Esophagus mucosa (tissue), 1 donor: ENCODE measurements at regions not wholly inside any gene's neighbourhood (a gene's known extent, or its start where the extent isn't known, plus 50 kb on each side); places are given as distances from the start of the nearest gene placed in this dataset.

Experiments used
- ATAC-seq: fragments of 200-7000 bp; cut with Tn5 transposase; one replicate; pipeline ENCODE4 v1.9.1; 2020
- donor health status: DM: yes; HTN: yes; CAD: no.

DNA sequence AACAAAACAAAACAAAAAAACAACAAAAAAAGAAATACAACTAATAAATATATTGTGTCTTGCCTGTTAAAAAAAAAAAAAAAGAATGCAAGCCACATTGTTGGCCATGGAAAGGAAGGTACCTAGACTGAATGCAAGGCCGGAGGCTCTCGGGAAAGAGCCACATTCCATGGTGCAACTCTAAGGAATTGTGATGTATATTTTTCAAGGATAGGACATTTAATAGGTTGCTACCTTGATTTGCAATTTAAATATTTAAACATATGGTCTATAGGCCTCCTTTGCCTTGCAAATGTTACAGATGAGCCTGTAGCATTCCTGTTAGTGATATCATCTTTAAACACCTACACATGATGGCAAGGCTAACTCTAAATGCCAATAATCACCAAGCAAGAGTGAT, 650.9 kb downstream of the TOX3 start:
- ATAC-seq = no peak

- ATAC-seq = no peak
Observed at GRCh38 chr16:51892293-51893007, 654.5 kb downstream of the TOX3 start.

DNA sequence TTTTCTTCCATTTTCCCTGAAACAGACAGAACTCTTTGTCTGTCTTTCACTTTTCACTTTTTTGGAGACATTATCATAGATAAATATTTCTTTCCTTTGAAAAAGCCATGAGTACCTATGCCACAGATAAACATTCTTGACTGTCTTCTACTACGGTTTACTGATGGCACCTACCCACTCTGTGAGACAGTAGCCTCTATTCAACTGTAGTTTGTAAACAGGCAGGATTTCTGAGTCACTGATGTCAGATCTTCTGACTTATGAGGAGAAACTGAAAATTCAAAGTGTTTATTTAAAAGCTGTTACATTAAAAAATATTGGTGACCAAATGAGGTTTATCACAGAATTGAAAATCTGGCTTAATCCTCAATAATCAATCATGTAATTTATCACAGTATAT, 658.4 kb downstream of the TOX3 start:
- no peak for ATAC-seq

- ATAC-seq = no peak
Observed at GRCh38 chr16:51888016-51888415, 658.9 kb downstream of the TOX3 start.

DNA sequence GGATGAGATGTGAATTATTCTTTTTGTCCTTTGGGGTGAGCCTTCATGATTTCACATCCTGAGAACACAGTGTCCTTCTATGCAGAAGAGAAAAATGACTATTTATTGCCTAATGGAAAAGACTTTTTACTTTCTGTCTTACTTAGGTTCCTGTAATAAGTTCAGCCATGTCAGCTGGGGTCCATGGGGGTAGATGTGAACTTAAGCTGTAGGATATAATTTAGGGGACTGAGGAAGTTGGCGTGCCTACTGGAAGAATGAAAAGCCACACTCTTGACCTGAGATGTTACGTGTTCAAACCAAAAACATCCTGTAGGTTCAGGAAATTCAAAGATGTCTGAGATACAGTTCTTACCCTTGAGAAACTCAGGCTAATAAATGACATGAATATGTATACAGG, 660.5 kb downstream of the TOX3 start:
- no peak for ATAC-seq

DNA sequence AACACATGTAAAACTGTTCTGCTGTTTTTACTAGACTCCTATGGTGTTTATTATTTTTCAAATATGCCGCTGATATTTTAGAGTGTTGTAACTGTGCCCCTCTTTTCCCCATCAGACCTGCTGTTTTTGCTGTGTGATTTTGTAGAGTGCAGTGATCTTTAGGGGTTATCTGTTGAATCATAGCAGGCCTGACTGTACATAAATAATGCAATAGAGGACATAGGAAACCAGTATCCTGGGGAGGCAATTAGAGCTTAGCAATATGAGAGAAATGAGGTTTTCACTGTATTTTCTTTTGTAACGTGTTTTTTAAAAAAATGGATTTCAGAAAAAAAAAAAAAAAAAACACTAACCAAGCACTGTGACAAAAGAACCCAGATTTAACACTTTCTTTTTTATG, 662.2 kb downstream of the TOX3 start:
- no peak for ATAC-seq

DNA sequence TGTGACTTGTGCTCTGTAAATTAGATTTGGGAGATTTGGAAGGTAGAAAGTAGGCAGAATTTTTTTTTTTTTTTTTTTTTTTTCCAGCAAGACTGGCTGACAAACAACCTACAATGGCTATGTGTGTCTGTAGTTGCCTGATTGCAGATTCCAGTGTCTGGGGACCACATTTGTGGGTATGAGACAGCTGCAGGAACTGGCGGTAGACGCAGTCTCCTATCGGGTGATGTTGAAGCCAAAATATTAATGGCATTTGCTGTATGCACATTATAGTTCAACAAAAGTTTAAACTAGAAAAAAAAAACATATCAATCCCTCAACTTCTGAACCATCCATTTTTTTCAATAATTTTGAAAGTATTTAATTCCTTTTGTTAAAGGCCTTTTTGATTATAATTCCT, 665.2 kb downstream of the TOX3 start:
- no peak for ATAC-seq

- ATAC-seq = peak; percentile 53
Observed at GRCh38 chr16:51880776-51881175, 666.2 kb downstream of the TOX3 start.

DNA sequence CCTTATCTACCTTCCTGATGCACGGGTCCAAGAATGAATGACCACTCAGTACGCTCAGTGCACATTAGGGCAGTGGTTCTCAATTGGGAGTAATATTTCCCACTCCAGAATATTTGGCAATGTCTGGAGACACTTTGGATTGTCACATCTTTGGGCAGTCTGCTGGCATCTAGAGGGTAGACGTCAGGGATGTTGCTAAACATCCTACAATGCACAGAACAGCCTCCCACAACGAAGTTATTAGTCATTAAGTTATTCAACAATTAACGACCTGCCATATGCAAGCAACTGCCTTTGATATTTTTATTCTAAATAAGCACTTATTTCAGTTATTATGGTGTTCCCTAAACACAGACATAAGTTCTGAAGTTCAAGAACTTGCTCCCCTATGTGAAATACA, 669.3 kb downstream of the TOX3 start:
- ATAC-seq = no peak

- no peak for ATAC-seq
Observed at GRCh38 chr16:51876934-51877333, 670.0 kb downstream of the TOX3 start.

- ATAC-seq = no peak
Observed at GRCh38 chr16:51876601-51876875, 670.4 kb downstream of the TOX3 start.

DNA sequence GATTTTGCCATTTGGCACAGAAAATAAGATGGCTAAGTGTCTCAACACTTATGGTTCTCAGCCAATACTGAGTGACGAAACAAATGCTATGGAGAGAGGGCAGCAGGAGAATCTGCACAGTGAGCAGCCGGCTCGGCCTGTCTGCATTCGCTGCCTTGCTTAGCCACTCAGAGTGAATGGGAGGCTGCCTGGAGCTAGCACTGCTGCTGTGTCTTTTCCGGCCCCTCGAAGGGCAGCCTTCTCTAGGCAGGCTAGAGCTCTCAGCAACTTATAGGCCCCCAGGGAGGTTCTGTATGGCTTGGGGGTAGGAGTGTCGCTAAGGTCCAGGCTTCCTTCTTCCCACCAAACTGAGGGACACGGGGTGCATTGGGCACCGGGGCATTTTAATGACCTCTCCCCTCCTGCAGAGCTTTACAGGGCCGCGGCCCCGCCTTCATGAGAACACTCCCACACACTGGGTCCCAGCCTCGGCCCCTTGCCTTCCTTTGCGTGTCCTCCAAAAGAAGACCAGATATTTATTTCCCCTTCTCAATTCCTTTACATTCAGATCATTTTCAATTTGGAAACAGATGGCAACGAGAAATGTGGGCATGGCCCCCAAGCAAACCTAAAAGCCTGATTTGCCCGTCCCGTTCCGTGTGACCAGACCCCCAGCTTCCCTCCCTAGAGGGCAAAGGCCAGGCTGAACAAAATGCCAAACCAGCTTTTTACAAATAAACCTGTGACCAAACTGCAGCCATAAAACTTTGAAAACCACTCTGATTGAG, 670.9 kb downstream of the TOX3 start:
- no peak for ATAC-seq

GRCh38 chr16:51872524-51872923, 674.4 kb downstream of the TOX3 start:
- ATAC-seq = no peak

DNA sequence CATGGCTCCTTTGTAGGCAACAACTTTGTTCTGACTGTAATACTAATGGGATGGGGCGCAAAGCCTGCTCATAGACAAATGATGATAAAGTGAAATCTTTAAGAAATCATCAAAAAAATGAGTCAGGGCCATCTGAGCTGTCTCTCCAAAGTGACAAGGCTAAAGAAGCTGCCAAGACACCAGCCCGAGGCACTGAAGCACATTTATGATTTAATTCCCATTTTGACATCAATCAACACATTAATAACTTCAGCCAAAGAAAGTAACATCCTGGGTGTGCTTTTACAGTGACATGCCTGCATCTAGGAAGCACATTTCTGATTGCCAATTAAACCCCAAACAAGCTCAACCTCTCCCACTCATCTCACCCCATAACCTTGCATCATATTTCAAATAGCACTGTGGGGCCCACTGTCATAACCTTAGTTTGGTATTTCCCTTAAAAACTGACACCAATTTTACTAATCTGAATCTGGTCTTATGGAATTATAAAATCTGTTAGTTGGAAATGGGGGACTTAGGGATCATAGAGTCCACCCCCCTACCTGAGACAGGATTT, 676.6 kb downstream of the TOX3 start:
- ATAC-seq = no peak

- ATAC-seq = no peak
Observed at GRCh38 chr16:51869176-51869575, 677.8 kb downstream of the TOX3 start.

GRCh38 chr16:51868631-51869030, 678.3 kb downstream of the TOX3 start:
- no peak for ATAC-seq

DNA sequence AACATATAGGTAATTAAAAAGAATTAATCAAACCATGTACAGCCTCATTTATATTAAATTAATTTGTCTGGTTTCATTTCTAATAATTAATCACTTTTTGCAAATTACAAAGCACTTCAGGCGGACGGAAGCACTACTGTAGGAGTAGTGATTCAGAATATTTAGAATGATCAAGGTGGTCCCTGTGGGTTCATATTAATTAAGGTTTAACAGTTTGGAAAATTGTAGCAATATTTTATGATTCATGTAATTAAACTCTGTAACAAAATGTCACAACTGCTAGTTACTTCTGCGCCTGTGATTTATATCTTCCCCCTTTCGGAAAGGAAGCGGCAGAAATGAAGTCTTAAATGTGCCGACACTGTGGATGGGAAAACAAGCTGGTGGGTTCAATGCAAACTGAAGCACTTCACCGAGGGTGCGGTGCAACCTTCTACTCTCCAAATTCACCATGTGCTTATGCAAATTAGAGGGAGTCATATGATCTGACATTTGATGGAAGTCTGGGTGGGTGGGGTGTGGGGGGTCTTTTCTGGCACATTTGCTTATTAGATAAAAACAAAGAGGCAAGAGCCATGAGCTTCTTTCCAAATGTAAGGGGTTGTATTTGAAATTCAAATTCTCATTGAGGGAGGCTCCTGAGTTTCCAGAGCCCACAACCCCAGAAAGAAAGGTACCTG, 679.4 kb downstream of the TOX3 start:
- ATAC-seq = no peak

DNA sequence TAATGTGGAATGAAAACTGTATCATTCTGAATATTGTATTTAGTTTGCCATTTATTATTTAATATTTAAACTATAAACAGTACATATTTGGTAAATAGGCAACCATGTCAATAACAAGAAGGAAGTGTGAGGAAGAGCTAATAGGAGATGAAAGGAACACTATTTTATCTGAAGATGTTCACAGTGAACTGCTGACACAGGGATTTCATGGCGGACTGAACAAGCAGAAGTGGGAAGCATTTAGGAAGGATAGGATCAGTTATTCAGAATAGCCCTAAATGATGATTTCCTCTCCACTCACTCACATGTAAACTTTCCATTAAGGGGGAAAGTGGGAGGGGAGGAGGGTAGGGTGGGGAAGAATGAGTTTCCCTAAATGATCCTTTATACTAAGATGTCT, 682.4 kb downstream of the TOX3 start:
- no peak for ATAC-seq

GRCh38 chr16:51854401-51854951, 692.5 kb downstream of the TOX3 start:
- no peak for ATAC-seq

- no peak for ATAC-seq
Observed at GRCh38 chr16:51853586-51853985, 693.4 kb downstream of the TOX3 start.

- ATAC-seq = no peak
Observed at GRCh38 chr16:51852892-51853291, 694.1 kb downstream of the TOX3 start.

DNA sequence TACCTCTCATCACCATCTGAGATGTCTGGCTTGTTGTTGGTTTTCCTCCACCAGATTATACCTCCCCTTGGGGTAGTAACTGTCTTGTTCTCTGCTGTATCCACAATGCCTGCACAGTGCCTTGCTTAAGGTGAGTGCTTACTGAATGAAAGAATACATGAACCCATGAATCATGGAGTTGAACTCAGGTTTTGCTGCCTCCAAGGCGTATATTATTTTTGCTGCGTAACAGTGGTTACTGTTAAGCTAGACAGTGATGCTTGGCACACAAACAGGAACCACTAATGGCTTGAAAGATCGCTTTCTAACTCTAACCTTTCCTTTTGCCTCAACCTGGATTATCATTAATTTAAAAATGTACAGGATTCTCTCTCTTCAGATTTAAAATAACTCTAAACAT, 695.8 kb downstream of the TOX3 start:
- ATAC-seq = no peak

DNA sequence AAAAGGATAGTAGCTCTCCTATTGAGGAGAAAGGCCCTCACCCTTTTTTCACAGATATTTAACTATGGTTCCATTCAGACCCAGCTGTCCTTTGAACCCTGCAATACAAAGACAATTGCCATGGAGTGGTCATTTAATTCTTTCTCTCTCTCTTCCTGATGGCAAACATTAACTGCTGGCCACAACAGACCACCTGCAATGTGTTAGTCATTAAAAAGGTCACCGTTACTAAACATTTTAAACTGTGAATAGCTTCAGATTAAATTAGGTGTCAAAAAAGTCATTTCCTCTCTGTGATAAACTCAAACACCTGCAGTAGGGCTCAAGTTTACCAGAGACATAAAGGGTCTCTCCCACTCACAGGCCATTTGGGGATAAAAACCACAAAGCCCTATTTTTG, 697.2 kb downstream of the TOX3 start:
- ATAC-seq = no peak
